HEK293T (cell line): ENCODE measurements at regions not wholly inside any gene's neighbourhood (a gene's known extent, or its start where the extent isn't known, plus 50 kb on each side); places are given as distances from the start of the nearest gene placed in this dataset.

Experiments used
- CTCF ChIA-PET: fragments of 350-600 bp; formaldehyde crosslinking; extraction: SDS; loops from one replicate; lab custom pipeline; 2021; ENCODE audit warnings: antibody characterized with exemption, inconsistent platforms; lab: Yijun Ruan, JAX
- POLR2A ChIA-PET: fragments of 350-600 bp; formaldehyde crosslinking; extraction: SDS; loops from one replicate; lab custom pipeline; 2020; ENCODE audit warnings: antibody characterized with exemption, inconsistent platforms; lab: Yijun Ruan, JAX
- DNase-seq: peaks from one replicate; pipeline ENCODE4 v3.0.0; 2012; ENCODE audit warnings: mixed read lengths; ENCODE audit errors: extremely low spot score
- ARNT ChIP-seq: fragments of 450-650 bp; IDR thresholded peaks from 2 replicates; pipeline ENCODE4 v1.6.1; 2017; ENCODE audit warnings: mild to moderate bottlenecking
- BHLHE40 ChIP-seq: fragments of 450-650 bp; IDR thresholded peaks from 2 replicates; pipeline ENCODE4 v1.6.1; 2016; ENCODE audit warnings: mild to moderate bottlenecking, moderate library complexity, borderline replicate concordance
- CTBP1 ChIP-seq: fragments of 450-650 bp; IDR thresholded peaks from 2 replicates; pipeline ENCODE4 v1.6.1; 2016; ENCODE audit warnings: borderline replicate concordance
- ELF4 ChIP-seq: fragments of 450-650 bp; IDR thresholded peaks from 2 replicates; pipeline ENCODE4 v1.6.1; 2017; ENCODE audit warnings: antibody characterized with exemption
- FOXA1 ChIP-seq: fragments of 450-650 bp; IDR thresholded peaks from 2 replicates; pipeline ENCODE4 v1.6.1; 2016; ENCODE audit warnings: mild to moderate bottlenecking
- FOXK2 ChIP-seq: fragments of 450-650 bp; IDR thresholded peaks from 2 replicates; pipeline ENCODE4 v1.6.1; 2016; ENCODE audit warnings: mild to moderate bottlenecking
- FOXM1 ChIP-seq: fragments of 450-650 bp; IDR thresholded peaks from 2 replicates; pipeline ENCODE4 v1.6.1; 2017; ENCODE audit warnings: mild to moderate bottlenecking, borderline replicate concordance
- HDGF ChIP-seq: fragments of 450-650 bp; IDR thresholded peaks from 2 replicates; pipeline ENCODE4 v1.6.1; 2017; ENCODE audit warnings: antibody characterized with exemption, borderline replicate concordance
- L3MBTL2 ChIP-seq: fragments of 450-650 bp; conservative IDR thresholded peaks from 2 replicates; pipeline ENCODE4 v1.6.1; 2016; ENCODE audit warnings: mild to moderate bottlenecking
- LEF1 ChIP-seq: fragments of 450-650 bp; IDR thresholded peaks from 2 replicates; pipeline ENCODE4 v1.6.1; 2017; ENCODE audit warnings: mild to moderate bottlenecking, borderline replicate concordance
- NFRKB ChIP-seq: fragments of 450-650 bp; IDR thresholded peaks from 2 replicates; pipeline ENCODE4 v1.6.1; 2016; ENCODE audit warnings: mild to moderate bottlenecking, moderate library complexity
- SP1 ChIP-seq: fragments of 450-650 bp; IDR thresholded peaks from 2 replicates; pipeline ENCODE4 v1.6.1; 2017
- SUZ12 ChIP-seq: fragments of 450-650 bp; IDR thresholded peaks from 2 replicates; pipeline ENCODE4 v1.6.1; 2016; ENCODE audit warnings: mild to moderate bottlenecking
- TARDBP ChIP-seq: fragments of 450-650 bp; IDR thresholded peaks from 2 replicates; pipeline ENCODE4 v1.6.1; 2016
- ZNF384 ChIP-seq: fragments of 450-650 bp; IDR thresholded peaks from 2 replicates; pipeline ENCODE4 v1.6.1; 2016
- TF ChIP-seq, protein P1 (sequence below): fragments of 450-650 bp; IDR thresholded peaks from 2 replicates; pipeline ENCODE4 v1.6.1; 2016

GRCh38 chr3:30945291-30945690 lies 50.8 kb upstream of the GADL1 start:
- TF ChIP-seq ZNF384 (no peak), FOXK2 (no peak), FOXA1 (no peak), HDGF (no peak), ARNT (no peak), BHLHE40 (no peak), L3MBTL2 (no peak), CTBP1 (no peak), TARDBP (no peak), SUZ12 (no peak), NFRKB (no peak), SP1 (no peak), LEF1 (no peak), FOXM1 (no peak), ELF4 (no peak)
- TF ChIP-seq, protein P1, sequence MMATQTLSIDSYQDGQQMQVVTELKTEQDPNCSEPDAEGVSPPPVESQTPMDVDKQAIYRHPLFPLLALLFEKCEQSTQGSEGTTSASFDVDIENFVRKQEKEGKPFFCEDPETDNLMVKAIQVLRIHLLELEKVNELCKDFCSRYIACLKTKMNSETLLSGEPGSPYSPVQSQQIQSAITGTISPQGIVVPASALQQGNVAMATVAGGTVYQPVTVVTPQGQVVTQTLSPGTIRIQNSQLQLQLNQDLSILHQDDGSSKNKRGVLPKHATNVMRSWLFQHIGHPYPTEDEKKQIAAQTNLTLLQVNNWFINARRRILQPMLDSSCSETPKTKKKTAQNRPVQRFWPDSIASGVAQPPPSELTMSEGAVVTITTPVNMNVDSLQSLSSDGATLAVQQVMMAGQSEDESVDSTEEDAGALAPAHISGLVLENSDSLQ, result no peak
- CTCF ChIA-PET, result no interaction called here
- DNase-seq, result no peak
- POLR2A ChIA-PET, result no interaction called here

GRCh38 chr3:30948426-30948825 lies 54.0 kb upstream of the GADL1 start:
- DNase-seq, result no peak
- ChIA-PET POLR2A (no interaction called here), CTCF (no interaction called here)
- no peak for TF ChIP-seq FOXA1
- TF ChIP-seq, protein P1, result no peak
- no peak for TF ChIP-seq L3MBTL2
- no peak for TF ChIP-seq HDGF
- TF ChIP-seq SUZ12, result no peak
- no peak for TF ChIP-seq BHLHE40
- TF ChIP-seq ELF4, result no peak
- no peak for TF ChIP-seq ARNT
- no peak for TF ChIP-seq FOXK2
- TF ChIP-seq LEF1, result no peak
- no peak for TF ChIP-seq FOXM1
- no peak for TF ChIP-seq NFRKB
- TF ChIP-seq CTBP1, result no peak
- no peak for TF ChIP-seq ZNF384
- no peak for TF ChIP-seq SP1
- no peak for TF ChIP-seq TARDBP

DNA sequence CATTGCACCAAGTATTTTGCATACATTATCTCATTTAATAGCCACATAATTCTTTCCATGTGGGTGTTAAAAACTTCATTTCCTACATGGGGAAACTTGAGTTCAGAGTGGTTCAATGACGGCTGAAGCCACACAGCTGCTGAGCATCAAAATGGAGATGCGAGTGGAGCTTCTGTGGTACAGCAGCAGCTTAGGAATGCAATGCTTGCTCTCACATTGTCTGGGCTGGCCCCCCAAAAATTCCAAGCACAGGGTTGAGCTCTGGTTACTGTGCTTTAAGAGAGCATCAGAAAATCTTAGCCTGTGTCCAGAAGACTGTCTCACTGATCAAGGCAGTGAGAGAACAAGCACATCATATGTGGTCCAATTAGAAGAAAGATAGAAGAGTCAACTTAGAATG lies 57.4 kb upstream of the GADL1 start:
- CTCF ChIA-PET, result no interaction called here

GRCh38 chr3:30952786-30953185 lies 58.3 kb upstream of the GADL1 start:
- TF ChIP-seq BHLHE40 (no peak), ARNT (no peak), TARDBP (no peak), FOXK2 (no peak), ELF4 (no peak), NFRKB (no peak), CTBP1 (no peak), L3MBTL2 (no peak), SP1 (no peak), FOXM1 (no peak), SUZ12 (no peak), LEF1 (no peak), FOXA1 (no peak), HDGF (no peak), ZNF384 (no peak)
- TF ChIP-seq, protein P1, result no peak
- ChIA-PET CTCF (no interaction called here), POLR2A (no interaction called here)
- DNase-seq, result no peak

More for the DNA sequence above, 57.4 kb upstream of the GADL1 start:
- POLR2A ChIA-PET, result no interaction called here
- no peak for TF ChIP-seq ARNT
- DNase-seq, result no peak

DNA sequence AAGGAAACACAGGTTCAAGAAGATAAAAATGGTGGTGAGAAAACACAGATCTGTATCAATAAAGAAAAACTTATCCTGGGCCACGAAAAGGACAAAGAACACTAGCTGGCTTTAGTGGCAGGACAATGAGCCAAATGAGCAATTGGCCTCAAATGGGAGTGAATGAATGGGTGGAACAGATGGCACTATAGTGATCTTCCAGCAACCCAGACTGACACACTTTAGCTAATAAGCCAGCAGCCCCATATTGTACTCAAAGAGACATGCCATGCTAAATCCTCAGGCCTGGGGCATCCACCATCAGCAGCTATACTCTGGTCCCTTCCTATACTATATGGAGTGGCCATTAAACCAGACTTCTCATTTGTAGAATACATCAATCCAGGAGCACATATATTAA lies 60.0 kb upstream of the GADL1 start:
- ChIA-PET POLR2A (no interaction called here), CTCF (no interaction called here)
- DNase-seq, result no peak
- TF ChIP-seq L3MBTL2, result no peak
- TF ChIP-seq BHLHE40, result no peak
- no peak for TF ChIP-seq LEF1
- TF ChIP-seq ARNT, result no peak
- TF ChIP-seq TARDBP, result no peak
- TF ChIP-seq SUZ12, result no peak
- TF ChIP-seq ZNF384, result no peak
- TF ChIP-seq, protein P1, result no peak
- TF ChIP-seq NFRKB, result no peak
- no peak for TF ChIP-seq FOXA1
- no peak for TF ChIP-seq HDGF
- TF ChIP-seq FOXM1, result no peak
- no peak for TF ChIP-seq FOXK2
- TF ChIP-seq SP1, result no peak

DNA sequence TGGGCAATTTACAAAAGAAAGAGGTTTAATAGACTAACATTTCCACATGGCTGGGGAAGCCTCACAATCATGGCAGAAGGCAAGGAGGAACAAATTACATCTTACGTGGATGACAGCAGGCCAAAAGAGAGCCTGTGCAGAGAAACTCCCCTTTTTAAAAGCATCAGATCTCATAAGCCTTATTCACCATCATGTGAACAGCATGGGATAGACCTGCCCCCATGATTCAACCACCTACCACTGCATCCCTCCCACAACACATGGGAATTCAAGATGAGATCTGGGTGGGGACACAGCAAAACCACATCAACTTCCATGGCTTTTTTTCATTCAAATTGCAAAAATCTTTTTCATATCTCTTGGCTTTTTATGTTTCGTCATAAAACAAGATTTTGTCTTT lies 67.6 kb upstream of the GADL1 start:
- no peak for DNase-seq
- ChIA-PET CTCF (no interaction called here), POLR2A (no interaction called here)
- TF ChIP-seq NFRKB, result no peak
